ENCODE measurements at regions not wholly inside any gene's neighbourhood (a gene's known extent, or its start where the extent isn't known, plus 50 kb on each side); places are given as distances from the start of the nearest gene placed in this dataset.
"Not testable (repeated sequence)": the region's sequence is repeated elsewhere in the genome, so short reads cannot be mapped to it uniquely, and the experiment has no call there.

DNA sequence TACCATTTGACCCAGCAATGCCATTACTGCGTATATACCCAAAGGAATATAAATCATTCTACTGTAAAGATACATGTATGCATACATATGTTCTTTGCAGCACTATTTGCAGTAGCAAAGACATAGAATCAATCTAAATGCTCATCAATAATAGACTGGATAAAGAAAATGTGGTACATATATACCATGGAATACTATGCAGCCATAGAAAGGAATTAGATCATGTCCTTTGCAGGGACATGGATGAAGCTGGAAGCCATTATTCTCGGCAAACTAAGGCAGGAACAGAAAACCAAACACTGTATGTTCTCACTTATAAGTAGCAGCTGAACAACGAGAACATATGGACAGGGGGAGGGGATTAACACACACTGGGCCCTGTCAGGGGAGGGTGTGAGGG lies 54.8 kb upstream of the ZNF30 start:
- DNase-seq (ENCODE audit: low read depth, low spot score); H3K4me3 ChIP-seq (ENCODE audit: low read depth, low read length); in situ Hi-C loops (cut with HindIII; ENCODE audit: low sequenced_read_pairs): not testable (repeated sequence)

DNA sequence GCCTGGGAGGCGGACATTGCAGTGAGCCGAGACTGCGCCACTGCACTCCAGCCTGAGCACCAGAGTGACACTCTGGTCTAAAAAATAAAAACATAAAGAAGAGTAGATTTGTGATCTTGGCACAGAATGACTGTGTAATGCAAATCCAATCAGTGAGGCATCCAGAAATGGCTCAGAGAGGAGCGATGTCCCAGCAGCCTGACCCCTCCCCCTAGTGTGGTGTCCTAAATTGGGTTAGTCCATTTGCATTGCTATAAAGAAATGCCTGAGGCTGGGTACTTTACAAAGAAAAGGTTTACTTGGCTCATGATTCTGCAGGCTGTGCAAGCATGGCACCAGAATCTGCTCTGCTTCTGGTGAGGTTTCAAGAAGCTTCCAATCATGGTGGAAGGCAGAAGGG lies 59.1 kb upstream of the ZNF30 start:
- TF ChIP-seq, protein P1, sequence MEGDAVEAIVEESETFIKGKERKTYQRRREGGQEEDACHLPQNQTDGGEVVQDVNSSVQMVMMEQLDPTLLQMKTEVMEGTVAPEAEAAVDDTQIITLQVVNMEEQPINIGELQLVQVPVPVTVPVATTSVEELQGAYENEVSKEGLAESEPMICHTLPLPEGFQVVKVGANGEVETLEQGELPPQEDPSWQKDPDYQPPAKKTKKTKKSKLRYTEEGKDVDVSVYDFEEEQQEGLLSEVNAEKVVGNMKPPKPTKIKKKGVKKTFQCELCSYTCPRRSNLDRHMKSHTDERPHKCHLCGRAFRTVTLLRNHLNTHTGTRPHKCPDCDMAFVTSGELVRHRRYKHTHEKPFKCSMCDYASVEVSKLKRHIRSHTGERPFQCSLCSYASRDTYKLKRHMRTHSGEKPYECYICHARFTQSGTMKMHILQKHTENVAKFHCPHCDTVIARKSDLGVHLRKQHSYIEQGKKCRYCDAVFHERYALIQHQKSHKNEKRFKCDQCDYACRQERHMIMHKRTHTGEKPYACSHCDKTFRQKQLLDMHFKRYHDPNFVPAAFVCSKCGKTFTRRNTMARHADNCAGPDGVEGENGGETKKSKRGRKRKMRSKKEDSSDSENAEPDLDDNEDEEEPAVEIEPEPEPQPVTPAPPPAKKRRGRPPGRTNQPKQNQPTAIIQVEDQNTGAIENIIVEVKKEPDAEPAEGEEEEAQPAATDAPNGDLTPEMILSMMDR (IDR thresholded peaks at IDR 0.05; ENCODE audit: low read depth, low read length), result no peak
- in situ Hi-C loops (cut with HindIII; ENCODE audit: low sequenced_read_pairs), result no loop called here
- H3K4me3 ChIP-seq (ENCODE audit: low read depth, low read length), result no peak overlapping the region
- DNase-seq (ENCODE audit: low read depth, low spot score), result no peak

DNA sequence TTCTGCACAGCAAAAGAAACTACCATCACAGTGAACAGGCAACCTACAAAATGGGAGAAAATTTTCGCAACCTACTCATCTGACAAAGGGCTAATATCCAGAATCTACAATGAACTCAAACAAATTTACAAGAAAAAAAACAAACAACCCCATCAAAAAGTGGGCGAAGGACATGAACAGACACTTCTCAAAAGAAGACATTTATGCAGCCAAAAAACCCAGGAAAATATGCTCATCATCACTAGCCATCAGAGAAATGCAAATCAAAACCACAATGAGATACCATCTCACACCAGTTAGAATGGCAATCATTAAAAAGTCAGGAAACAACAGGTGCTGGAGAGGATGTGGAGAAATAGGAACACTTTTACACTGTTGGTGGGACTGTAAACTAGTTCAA lies 61.5 kb upstream of the ZNF30 start:
- in situ Hi-C loops (cut with HindIII; ENCODE audit: low sequenced_read_pairs); DNase-seq (ENCODE audit: low read depth, low spot score); H3K4me3 ChIP-seq (ENCODE audit: low read depth, low read length): not testable (repeated sequence)

DNA sequence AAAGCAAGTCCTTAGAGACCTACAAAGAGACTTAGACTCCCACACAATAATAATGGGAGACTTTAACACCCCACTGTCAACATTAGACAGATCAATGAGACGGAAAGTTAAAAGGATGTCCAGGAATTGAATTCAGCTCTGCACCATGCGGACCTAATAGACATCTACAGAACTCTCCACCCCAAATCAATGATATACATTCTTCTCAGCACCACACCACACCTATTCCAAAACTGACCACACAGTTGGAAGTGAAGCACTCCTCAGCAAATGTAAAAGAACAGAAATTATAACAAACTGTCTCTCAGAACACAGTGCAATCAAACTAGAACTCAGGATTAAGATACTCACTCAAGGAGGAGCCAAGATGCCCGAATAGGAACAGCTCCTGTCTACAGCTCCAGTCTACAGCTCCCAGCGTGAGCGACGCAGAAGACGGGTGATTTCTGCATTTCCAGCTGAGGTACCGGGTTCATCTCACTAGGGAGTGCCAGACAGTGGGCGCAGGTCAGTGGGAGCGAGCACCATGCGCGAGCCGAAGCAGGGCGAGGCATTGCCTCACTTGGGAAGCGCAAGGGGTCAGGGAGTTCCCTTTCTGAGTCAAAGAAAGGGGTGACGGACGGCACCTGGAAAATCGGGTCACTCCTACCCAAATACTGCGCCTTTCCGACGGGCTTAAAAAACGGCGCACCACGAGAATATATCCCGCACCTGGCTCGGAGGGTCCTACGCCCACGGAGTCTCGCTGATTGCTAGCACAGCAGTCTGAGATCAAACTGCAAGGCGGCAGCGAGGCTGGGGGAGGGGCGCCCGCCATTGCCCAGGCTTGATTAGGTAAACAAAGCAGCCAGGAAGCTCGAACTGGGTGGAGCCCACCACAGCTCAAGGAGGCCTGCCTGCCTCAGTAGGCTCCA lies 66.6 kb upstream of the ZNF30 start:
- in situ Hi-C loops (cut with HindIII; ENCODE audit: low sequenced_read_pairs), result not testable (repeated sequence)

DNA sequence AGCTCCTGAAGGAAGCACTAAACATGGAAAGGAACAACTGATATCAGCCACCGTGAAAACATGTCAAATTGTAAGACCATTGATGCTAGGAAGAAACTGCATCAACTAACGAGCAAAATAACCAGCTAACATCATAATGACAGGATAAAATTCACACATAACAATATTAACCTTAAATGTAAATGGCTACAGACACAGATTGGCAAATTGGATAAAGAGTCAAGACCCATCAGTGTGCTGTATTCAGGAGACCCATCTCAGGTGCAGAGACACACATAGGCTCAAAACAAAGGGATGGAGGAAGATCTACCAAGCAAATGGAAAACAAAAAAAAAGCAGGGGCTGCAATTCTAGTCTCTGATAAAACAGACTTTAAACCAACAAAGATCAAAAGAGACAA lies 67.4 kb upstream of the ZNF30 start:
- DNase-seq (ENCODE audit: low read depth, low spot score); in situ Hi-C loops (cut with HindIII; ENCODE audit: low sequenced_read_pairs); H3K4me3 ChIP-seq (ENCODE audit: low read depth, low read length): not testable (repeated sequence)

More for the DNA sequence above, 66.6 kb upstream of the ZNF30 start:
- not testable (repeated sequence) for H3K4me3 ChIP-seq (ENCODE audit: low read depth, low read length); DNase-seq (ENCODE audit: low read depth, low spot score)

DNA sequence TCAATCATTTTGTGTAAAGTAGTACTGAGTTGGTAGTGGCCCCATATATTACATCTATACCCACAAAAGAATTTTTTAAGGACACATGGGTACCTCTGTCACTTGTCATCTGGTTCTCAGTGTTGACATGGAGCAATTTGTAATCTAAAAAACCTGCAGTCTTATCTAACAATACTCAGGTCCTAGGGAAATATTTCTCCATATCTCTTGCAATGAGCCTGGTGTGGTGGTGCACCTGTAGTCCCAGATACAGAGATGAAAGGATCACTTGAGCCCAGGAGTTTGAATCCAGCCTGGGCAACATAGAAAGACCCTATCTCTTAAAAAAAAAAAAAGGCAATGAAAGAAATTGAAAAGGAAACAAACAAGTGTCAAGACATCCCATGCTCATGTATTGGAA lies 70.7 kb upstream of the ZNF30 start:
- TF ChIP-seq, protein P1 (IDR thresholded peaks at IDR 0.05; ENCODE audit: low read depth, low read length), result no peak
- no peak overlapping the region for H3K4me3 ChIP-seq (ENCODE audit: low read depth, low read length)
- in situ Hi-C loops (cut with HindIII; ENCODE audit: low sequenced_read_pairs), result no loop called here
- DNase-seq (ENCODE audit: low read depth, low spot score), result no peak

DNA sequence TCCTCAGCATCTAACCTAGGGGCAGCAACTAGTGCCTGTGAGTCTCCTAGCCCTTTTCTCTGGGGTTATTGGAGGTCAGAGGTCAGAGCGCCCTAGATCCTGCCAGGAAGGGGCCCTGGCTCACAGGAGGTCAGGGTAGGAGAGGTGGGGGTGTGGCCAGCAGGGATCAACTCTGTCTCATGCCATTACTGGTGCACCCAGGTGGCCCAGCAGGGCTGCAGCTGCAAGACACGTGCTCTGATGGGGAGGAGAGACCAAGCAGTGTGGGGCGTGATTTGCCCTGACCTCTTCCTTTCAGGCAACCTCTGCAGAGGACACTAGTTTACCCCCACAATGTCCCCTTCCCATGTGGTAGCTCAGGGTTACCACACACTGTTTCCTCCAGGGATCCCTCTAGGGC lies 73.3 kb upstream of the ZNF30 start:
- no peak overlapping the region for H3K4me3 ChIP-seq (ENCODE audit: low read depth, low read length)
- TF ChIP-seq, protein P1 (IDR thresholded peaks at IDR 0.05; ENCODE audit: low read depth, low read length), result no peak
- no peak for DNase-seq (ENCODE audit: low read depth, low spot score)
- in situ Hi-C loops (cut with HindIII; ENCODE audit: low sequenced_read_pairs), result no loop called here

DNA sequence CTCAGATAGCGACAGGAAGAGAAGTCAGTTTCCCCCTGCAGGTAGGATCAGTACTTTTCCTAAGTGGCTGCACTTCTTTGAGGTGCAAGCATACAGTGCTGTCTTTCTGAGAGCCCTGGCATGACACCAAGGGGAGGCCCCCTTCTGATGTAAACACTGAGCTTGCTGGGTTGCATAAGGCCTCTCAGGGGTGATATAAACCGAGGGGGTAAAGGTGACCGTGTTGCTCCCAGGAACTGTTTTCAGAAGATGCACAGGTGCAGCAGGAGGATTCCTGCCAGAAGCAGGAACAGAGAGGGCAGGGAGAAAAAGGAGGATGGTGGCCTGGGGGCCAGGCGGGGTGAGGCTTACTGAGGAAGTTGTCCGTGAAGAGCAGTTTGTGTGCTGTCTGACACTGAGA lies 74.0 kb upstream of the ZNF30 start:
- in situ Hi-C loops (cut with HindIII; ENCODE audit: low sequenced_read_pairs), result no loop called here
- DNase-seq (ENCODE audit: low read depth, low spot score), result no peak
- TF ChIP-seq, protein P1 (IDR thresholded peaks at IDR 0.05; ENCODE audit: low read depth, low read length), result no peak
- H3K4me3 ChIP-seq (ENCODE audit: low read depth, low read length), result no peak overlapping the region
